ENCODE measurements at regions not wholly inside any gene's neighbourhood (a gene's known extent, or its start where the extent isn't known, plus 50 kb on each side); places are given as distances from the start of the nearest gene placed in this dataset.

- H3K27me3 Mint-ChIP-seq (ENCODE audit: low read depth), result no peaks in the 10 kb centered on the region
- ATAC-seq (no peak), DNase-seq (no peak)
- no peaks in the 10 kb centered on the region for H3K4me1 Mint-ChIP-seq (ENCODE audit: low read depth)
- no peak overlapping the region for H3K4me3 Mint-ChIP-seq
- no peaks in the 10 kb centered on the region for H3K36me3 Mint-ChIP-seq (ENCODE audit: insufficient read depth)
- no peaks in the 10 kb centered on the region for H3K9me3 Mint-ChIP-seq
Measured at GRCh38 chr18:2050702-2051201, 520.6 kb downstream of the METTL4 start.

DNA sequence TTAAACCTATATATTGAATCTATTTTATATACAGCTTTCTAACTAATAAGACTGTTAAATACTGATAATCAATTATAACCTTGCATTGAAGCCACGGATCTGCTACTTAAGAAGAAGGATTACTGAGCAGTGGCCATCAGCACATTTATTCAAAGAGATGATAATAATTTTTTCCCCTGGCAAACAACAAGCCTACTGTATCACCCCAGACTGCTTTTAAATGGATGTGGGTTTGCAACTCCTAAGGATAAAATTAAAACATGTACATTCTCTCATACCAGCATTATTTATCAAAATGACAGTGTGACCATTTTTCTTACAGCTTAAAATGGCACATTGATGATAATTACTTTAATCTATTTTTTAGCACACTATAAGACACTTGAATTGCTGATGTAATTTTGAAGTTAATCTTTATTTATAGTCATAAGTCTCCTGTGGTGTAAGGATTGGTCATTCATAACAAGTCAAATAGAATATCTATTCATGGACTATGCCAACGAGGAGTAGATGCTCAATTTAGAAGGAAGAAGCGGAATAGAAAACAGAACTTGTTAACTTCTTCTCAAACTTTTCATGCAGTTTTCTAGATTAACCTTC, 517.7 kb downstream of the METTL4 start:
- no peaks in the 10 kb centered on the region for H3K27me3 Mint-ChIP-seq (ENCODE audit: low read depth)
- H3K9me3 Mint-ChIP-seq, result no peaks in the 10 kb centered on the region
- H3K36me3 Mint-ChIP-seq (ENCODE audit: insufficient read depth), result no peaks in the 10 kb centered on the region
- H3K4me3 Mint-ChIP-seq, result no peak overlapping the region
- ATAC-seq (no peak), DNase-seq (no peak)
- H3K4me1 Mint-ChIP-seq (ENCODE audit: low read depth), result no peaks in the 10 kb centered on the region

DNA sequence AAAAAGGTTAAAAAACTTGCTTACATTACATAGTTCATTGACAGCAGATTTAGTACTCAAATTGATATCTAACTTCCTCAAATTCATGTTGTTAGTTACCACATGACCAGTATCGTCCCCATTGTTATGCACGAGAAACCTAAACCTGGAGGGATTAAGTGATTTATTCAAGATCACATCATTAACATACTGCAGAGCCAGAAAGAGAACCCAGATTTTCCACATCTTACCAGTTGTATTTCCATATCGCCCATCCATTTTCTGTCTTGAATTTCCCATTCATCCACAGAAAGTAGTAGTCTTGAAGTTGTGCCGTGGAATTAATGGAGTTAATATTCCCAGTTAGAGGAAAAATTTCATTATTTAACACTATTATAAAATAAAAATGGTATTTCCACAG, 512.0 kb downstream of the METTL4 start:
- Mint-ChIP-seq H3K36me3 (ENCODE audit: insufficient read depth) (no peaks in the 10 kb centered on the region), H3K4me1 (ENCODE audit: low read depth) (no peaks in the 10 kb centered on the region), H3K27me3 (ENCODE audit: low read depth) (peaks cover 4% of the 10 kb centered on the region), H3K9me3 (peaks cover 13% of the 10 kb centered on the region), H3K4me3 (no peak overlapping the region)
- no peak for DNase-seq
- no peak for ATAC-seq

DNA sequence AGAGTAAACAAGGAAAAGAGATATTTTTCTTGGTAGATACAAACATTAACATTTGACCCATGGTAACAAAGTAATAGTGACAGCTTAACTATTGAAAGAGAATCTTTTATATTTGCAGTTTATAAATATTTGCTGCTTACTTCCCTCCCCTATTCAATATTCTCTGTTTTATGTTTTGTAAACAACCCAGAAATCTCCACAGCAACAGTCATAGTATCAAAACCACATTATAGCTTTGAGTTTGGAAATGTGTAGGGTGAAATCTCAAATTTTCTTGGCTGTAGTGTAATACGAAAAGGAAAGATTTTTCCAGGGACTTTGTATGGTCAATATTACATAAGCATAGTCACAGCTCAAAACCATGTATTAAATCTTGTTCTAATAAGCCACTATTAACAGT, 511.2 kb downstream of the METTL4 start:
- DNase-seq (no peak), ATAC-seq (no peak)
- no peaks in the 10 kb centered on the region for H3K4me1 Mint-ChIP-seq (ENCODE audit: low read depth)
- peaks cover 19% of the 10 kb centered on the region for H3K9me3 Mint-ChIP-seq
- no peak overlapping the region for H3K4me3 Mint-ChIP-seq
- peaks cover 4% of the 10 kb centered on the region for H3K27me3 Mint-ChIP-seq (ENCODE audit: low read depth)
- H3K36me3 Mint-ChIP-seq (ENCODE audit: insufficient read depth), result no peaks in the 10 kb centered on the region

DNA sequence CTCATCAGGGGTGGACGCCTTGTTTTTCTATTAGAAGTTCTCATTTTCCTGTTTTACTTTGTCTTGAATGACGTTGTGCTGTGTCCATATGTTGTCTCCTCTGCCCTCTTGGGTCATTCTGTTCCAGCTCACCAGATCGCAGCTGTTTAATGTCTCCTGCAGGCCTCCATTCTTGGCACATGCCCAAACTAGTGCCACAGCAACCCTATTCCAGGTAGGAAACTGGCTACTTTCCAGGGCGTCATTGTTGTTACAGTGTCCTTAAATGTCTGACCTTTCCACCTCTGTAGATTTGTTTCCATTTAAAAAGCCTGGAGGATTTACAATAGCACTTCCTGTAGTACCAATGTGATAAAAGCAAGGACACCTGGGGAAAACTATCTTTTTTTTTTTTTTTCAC, 500.7 kb downstream of the METTL4 start:
- no peaks in the 10 kb centered on the region for H3K27me3 Mint-ChIP-seq (ENCODE audit: low read depth)
- H3K4me3 Mint-ChIP-seq, result no peak overlapping the region
- DNase-seq, result no peak
- no peaks in the 10 kb centered on the region for H3K9me3 Mint-ChIP-seq
- no peak for ATAC-seq
- H3K36me3 Mint-ChIP-seq (ENCODE audit: insufficient read depth), result no peaks in the 10 kb centered on the region
- H3K4me1 Mint-ChIP-seq (ENCODE audit: low read depth), result no peaks in the 10 kb centered on the region

DNA sequence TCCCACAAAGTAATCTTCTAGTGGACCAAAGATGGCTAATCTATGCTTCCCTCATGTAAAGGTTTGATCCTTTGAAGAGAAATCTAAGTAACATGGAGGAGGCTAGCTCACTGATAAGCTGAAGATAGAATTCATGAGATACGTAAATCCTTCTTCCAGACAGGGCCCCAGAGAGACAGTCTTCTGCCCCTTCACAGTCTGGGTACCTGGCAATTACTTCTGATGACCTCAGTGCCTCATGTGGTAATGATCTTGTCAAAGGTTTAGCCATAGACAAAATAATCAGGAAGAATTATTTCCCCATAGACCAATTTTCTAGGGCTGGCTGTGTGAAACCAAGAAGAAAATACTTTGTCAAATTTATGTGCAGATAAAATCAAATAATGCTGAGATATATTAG, 495.8 kb downstream of the METTL4 start:
- Mint-ChIP-seq H3K4me1 (ENCODE audit: low read depth) (no peaks in the 10 kb centered on the region), H3K4me3 (no peak overlapping the region), H3K9me3 (no peaks in the 10 kb centered on the region), H3K36me3 (ENCODE audit: insufficient read depth) (no peaks in the 10 kb centered on the region), H3K27me3 (ENCODE audit: low read depth) (no peaks in the 10 kb centered on the region)
- no peak for ATAC-seq
- DNase-seq, result no peak

DNA sequence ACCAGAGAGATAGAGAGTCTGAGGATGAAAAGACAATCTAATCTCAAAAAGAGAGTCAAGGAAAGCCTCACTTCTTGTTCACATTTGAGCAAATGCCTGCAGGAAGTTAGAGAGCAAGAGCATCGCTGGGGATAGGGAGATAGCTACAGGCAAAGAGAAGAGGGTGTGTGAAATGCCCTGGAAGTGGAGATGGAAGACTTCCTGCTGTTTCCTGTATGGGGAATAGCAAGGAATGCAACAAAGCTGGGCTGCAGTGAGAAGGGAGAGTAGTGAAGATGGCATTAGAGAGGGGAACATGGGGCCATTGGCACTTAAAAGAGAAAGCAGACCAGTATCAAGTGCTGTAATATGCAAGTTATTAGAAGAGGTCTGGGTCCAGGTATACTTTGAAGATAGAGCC, 488.6 kb downstream of the METTL4 start:
- Mint-ChIP-seq H3K27me3 (ENCODE audit: low read depth) (no peaks in the 10 kb centered on the region), H3K4me3 (no peak overlapping the region), H3K9me3 (no peaks in the 10 kb centered on the region), H3K4me1 (ENCODE audit: low read depth) (no peaks in the 10 kb centered on the region), H3K36me3 (ENCODE audit: insufficient read depth) (no peaks in the 10 kb centered on the region)
- no peak for DNase-seq
- ATAC-seq, result no peak

GRCh38 chr18:2083691-2084090, 487.6 kb downstream of the METTL4 start:
- Mint-ChIP-seq H3K4me1 (ENCODE audit: low read depth) (no peaks in the 10 kb centered on the region), H3K27me3 (ENCODE audit: low read depth) (no peaks in the 10 kb centered on the region), H3K9me3 (no peaks in the 10 kb centered on the region), H3K36me3 (ENCODE audit: insufficient read depth) (no peaks in the 10 kb centered on the region), H3K4me3 (no peak overlapping the region)
- ATAC-seq (no peak), DNase-seq (no peak)

DNA sequence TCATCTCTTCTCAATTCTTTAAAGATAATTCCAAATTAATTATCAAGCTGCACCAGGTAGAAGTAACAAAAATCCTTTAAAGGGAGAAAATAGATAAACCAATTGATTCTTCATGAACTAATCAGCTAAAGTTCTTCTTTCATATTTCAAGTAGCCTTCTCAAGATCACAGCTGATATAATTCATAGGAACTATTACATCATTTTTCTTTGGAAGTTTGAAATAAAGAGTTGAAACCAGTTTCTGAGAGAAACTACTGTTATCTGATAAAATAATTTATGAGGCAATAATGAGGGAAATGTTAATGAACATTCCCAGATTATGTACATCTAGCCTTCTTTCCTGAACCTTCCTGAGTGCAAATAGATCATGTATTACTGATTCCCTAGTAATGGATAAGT, 484.9 kb downstream of the METTL4 start:
- Mint-ChIP-seq H3K27me3 (ENCODE audit: low read depth) (peaks cover 3% of the 10 kb centered on the region), H3K4me1 (ENCODE audit: low read depth) (no peaks in the 10 kb centered on the region), H3K4me3 (no peak overlapping the region), H3K9me3 (no peaks in the 10 kb centered on the region), H3K36me3 (ENCODE audit: insufficient read depth) (no peaks in the 10 kb centered on the region)
- ATAC-seq (no peak), DNase-seq (no peak)

DNA sequence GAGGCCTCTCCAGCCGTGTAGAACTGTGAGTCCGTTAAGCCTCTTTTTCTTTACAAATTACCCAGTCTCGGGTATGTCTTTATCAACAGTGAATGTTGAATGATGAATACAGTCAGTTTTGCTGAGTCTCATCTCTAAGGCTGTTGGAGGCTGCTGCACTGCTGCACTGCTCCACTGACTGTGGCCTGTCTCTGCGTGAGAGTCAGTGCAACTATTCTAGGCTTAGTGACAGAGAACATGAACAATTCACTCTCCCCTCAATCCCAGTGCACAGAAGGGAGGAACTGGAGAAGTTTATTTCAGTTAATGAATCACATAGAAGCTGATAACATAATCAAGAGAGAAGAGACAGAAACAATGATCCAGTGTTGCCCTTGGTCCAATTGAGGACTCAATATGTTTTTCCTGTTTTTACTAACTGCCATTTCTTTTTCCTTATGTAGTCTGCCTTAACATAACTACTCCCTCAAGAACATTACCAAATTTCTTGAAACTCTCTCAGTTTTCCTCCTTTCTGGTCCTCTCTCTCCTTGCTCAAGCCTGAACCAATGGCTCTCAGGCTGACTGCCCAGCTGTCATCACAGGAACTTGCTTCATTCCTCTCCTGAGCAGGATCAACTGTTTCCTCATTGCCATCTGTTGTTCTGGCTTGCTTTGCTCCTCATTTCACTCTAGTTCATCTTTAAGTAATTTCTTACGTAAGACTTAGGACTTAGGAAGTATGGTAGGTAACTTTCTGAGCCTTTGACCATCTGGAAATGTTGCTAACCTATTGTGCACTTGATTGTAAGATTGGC, 483.2 kb downstream of the METTL4 start:
- Mint-ChIP-seq H3K27me3 (ENCODE audit: low read depth) (peaks cover 6% of the 10 kb centered on the region), H3K4me1 (ENCODE audit: low read depth) (no peaks in the 10 kb centered on the region), H3K4me3 (no peak overlapping the region), H3K9me3 (no peaks in the 10 kb centered on the region), H3K36me3 (ENCODE audit: insufficient read depth) (no peaks in the 10 kb centered on the region)
- DNase-seq, result no peak
- no peak for ATAC-seq

- ATAC-seq, result no peak
- no peak overlapping the region for H3K4me3 Mint-ChIP-seq
- no peaks in the 10 kb centered on the region for H3K4me1 Mint-ChIP-seq (ENCODE audit: low read depth)
- H3K9me3 Mint-ChIP-seq, result no peaks in the 10 kb centered on the region
- no peak for DNase-seq
- H3K27me3 Mint-ChIP-seq (ENCODE audit: low read depth), result peaks cover 6% of the 10 kb centered on the region
- no peaks in the 10 kb centered on the region for H3K36me3 Mint-ChIP-seq (ENCODE audit: insufficient read depth)
Measured at GRCh38 chr18:2089396-2089795, 481.9 kb downstream of the METTL4 start.

DNA sequence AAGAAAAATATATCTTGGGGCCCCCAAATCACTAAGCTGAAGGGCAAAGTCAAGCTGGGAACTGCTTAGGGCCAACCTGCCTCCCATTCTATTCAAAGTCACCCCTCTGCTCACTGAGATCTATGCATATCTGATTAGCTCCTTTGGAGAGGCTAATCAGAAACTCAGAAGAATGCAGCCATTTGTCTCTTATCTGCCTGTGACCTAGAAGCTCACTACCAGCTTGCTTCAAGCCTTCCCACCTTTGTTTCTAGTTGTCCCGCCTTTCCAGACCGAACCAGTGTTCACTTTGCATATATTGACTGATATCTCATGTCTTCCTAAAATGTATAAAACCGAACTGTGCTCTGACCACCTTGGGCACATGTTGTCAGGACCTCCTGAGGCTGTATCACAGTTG, 479.4 kb downstream of the METTL4 start:
- no peak for ATAC-seq
- H3K4me3 Mint-ChIP-seq, result no peak overlapping the region
- no peaks in the 10 kb centered on the region for H3K4me1 Mint-ChIP-seq (ENCODE audit: low read depth)
- H3K27me3 Mint-ChIP-seq (ENCODE audit: low read depth), result peaks cover 11% of the 10 kb centered on the region
- H3K9me3 Mint-ChIP-seq, result no peaks in the 10 kb centered on the region
- no peaks in the 10 kb centered on the region for H3K36me3 Mint-ChIP-seq (ENCODE audit: insufficient read depth)
- no peak for DNase-seq

DNA sequence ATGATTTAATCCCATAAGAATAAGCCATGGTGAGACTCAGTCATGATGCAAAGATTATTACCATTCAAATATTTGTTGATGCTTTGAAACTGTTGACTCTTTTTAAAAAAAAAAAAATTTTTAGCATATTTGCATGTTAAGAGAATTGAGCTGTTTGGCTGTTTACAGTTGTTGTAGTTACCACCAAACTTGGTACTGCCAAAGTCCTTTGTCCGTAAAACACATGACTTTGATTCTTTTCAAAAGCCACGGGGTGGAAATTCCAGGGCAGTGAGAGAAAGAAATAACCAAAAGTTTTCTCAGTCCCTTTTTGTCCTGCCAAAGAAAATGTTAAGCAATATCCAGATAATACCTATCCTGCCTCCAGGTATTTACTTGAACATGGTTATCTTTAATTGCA, 474.8 kb downstream of the METTL4 start:
- no peak for DNase-seq
- H3K27me3 Mint-ChIP-seq (ENCODE audit: low read depth), result peaks cover 9% of the 10 kb centered on the region
- H3K4me3 Mint-ChIP-seq, result no peak overlapping the region
- no peaks in the 10 kb centered on the region for H3K4me1 Mint-ChIP-seq (ENCODE audit: low read depth)
- peaks cover 3% of the 10 kb centered on the region for H3K9me3 Mint-ChIP-seq
- ATAC-seq, result no peak
- no peaks in the 10 kb centered on the region for H3K36me3 Mint-ChIP-seq (ENCODE audit: insufficient read depth)

- no peak overlapping the region for H3K4me3 Mint-ChIP-seq
- no peak for ATAC-seq
- no peaks in the 10 kb centered on the region for H3K4me1 Mint-ChIP-seq (ENCODE audit: low read depth)
- no peak for DNase-seq
- no peaks in the 10 kb centered on the region for H3K36me3 Mint-ChIP-seq (ENCODE audit: insufficient read depth)
- H3K27me3 Mint-ChIP-seq (ENCODE audit: low read depth), result peaks cover 4% of the 10 kb centered on the region
- peaks cover 3% of the 10 kb centered on the region for H3K9me3 Mint-ChIP-seq
Measured at GRCh38 chr18:2100694-2101213, 470.6 kb downstream of the METTL4 start.

- Mint-ChIP-seq H3K4me3 (no peak overlapping the region), H3K36me3 (ENCODE audit: insufficient read depth) (no peaks in the 10 kb centered on the region), H3K9me3 (peaks cover 3% of the 10 kb centered on the region), H3K4me1 (ENCODE audit: low read depth) (no peaks in the 10 kb centered on the region), H3K27me3 (ENCODE audit: low read depth) (peaks cover 4% of the 10 kb centered on the region)
- DNase-seq (no peak), ATAC-seq (no peak)
Measured at GRCh38 chr18:2102022-2102421, 469.3 kb downstream of the METTL4 start.
